HEK293T (cell line): ENCODE measurements at regions not wholly inside any gene's neighbourhood (a gene's known extent, or its start where the extent isn't known, plus 50 kb on each side); places are given as distances from the start of the nearest gene placed in this dataset.

Experiments
- BHLHE40 ChIP-seq: fragments of 450-650 bp; IDR thresholded peaks from 2 replicates; pipeline ENCODE4 v1.6.1; 2016; ENCODE audit warnings: mild to moderate bottlenecking, moderate library complexity, borderline replicate concordance
- FOXA1 ChIP-seq: fragments of 450-650 bp; IDR thresholded peaks from 2 replicates; pipeline ENCODE4 v1.6.1; 2016; ENCODE audit warnings: mild to moderate bottlenecking
- FOXM1 ChIP-seq: fragments of 450-650 bp; IDR thresholded peaks from 2 replicates; pipeline ENCODE4 v1.6.1; 2017; ENCODE audit warnings: mild to moderate bottlenecking, borderline replicate concordance
- HDGF ChIP-seq: fragments of 450-650 bp; IDR thresholded peaks from 2 replicates; pipeline ENCODE4 v1.6.1; 2017; ENCODE audit warnings: antibody characterized with exemption, borderline replicate concordance
- NFRKB ChIP-seq: fragments of 450-650 bp; IDR thresholded peaks from 2 replicates; pipeline ENCODE4 v1.6.1; 2016; ENCODE audit warnings: mild to moderate bottlenecking, moderate library complexity
- SP1 ChIP-seq: fragments of 450-650 bp; IDR thresholded peaks from 2 replicates; pipeline ENCODE4 v1.6.1; 2017
- SUZ12 ChIP-seq: fragments of 450-650 bp; IDR thresholded peaks from 2 replicates; pipeline ENCODE4 v1.6.1; 2016; ENCODE audit warnings: mild to moderate bottlenecking
- ZNF384 ChIP-seq: fragments of 450-650 bp; IDR thresholded peaks from 2 replicates; pipeline ENCODE4 v1.6.1; 2016

DNA sequence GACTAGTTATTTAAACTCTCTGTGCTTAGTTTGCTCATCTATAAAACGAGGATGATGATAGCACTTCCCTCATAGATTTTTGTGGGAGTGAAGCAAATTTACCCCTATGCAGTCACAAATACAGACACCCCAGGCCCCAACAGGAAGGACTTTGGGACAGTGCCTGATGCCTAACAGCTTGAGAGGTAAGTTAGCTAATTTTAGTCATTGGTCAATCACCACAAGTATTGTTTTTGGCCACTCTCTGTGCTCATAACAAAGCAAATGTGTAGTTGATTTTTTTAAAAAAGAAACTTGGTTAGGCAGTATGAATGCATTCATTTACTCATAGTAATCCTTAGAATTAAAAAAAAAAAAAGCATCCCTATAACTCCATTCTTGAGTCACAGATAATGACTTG, 1590.7 kb upstream of the TENM3 start:
- TF ChIP-seq FOXM1 = no peak
- TF ChIP-seq SP1 = no peak
- TF ChIP-seq BHLHE40 = no peak
- no peak for TF ChIP-seq NFRKB
- no peak for TF ChIP-seq ZNF384
- TF ChIP-seq HDGF = no peak
- TF ChIP-seq FOXA1 = no peak
- TF ChIP-seq SUZ12 = no peak
